DOHH2 (cell line): ENCODE measurements at regions not wholly inside any gene's neighbourhood (a gene's known extent, or its start where the extent isn't known, plus 50 kb on each side); places are given as distances from the start of the nearest gene placed in this dataset.

ENCODE experiments used
- EZH2phosphoT487 ChIP-seq: fragments of 200-600 bp; sonication (generic); IDR thresholded peaks from 2 replicates; pipeline ENCODE4 v1.6.1; 2017; ENCODE audit warnings: borderline replicate concordance, mild to moderate bottlenecking, antibody characterized with exemption, low read length, moderate library complexity, mixed read lengths
- TF ChIP-seq, protein P1 (sequence below): fragments of 200-600 bp; sonication (generic); IDR thresholded peaks from one replicate; pipeline ENCODE4 v1.5.1; 2014; ENCODE audit warnings: antibody characterized with exemption, mild to moderate bottlenecking, low read depth, low read length; ENCODE audit not compliant: poor library complexity, severe bottlenecking

DNA sequence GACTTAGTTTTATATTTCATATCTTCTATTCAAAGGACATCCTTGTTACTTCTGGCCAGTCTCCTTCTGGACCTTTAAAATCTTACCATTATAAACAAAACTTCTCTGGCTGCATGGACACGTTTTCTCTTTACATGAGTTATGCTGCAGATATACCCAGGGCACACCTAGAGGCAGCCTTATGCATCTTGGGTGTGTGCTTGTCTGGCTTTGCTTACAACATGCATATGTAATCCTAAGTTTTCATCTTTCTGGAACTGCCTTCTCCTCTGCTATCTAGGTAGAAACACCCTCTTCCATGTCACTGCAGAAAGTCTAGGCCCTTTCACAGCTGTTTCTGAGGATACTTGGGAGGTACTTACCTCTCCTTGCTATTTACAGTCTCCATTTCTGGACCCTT lies 185.8 kb upstream of the RAG2 start:
- TF ChIP-seq, protein P1, sequence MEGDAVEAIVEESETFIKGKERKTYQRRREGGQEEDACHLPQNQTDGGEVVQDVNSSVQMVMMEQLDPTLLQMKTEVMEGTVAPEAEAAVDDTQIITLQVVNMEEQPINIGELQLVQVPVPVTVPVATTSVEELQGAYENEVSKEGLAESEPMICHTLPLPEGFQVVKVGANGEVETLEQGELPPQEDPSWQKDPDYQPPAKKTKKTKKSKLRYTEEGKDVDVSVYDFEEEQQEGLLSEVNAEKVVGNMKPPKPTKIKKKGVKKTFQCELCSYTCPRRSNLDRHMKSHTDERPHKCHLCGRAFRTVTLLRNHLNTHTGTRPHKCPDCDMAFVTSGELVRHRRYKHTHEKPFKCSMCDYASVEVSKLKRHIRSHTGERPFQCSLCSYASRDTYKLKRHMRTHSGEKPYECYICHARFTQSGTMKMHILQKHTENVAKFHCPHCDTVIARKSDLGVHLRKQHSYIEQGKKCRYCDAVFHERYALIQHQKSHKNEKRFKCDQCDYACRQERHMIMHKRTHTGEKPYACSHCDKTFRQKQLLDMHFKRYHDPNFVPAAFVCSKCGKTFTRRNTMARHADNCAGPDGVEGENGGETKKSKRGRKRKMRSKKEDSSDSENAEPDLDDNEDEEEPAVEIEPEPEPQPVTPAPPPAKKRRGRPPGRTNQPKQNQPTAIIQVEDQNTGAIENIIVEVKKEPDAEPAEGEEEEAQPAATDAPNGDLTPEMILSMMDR, result no peak
- no peak for TF ChIP-seq EZH2phosphoT487
